ENCODE measurements at regions not wholly inside any gene's neighbourhood (a gene's known extent, or its start where the extent isn't known, plus 50 kb on each side); places are given as distances from the start of the nearest gene placed in this dataset.

DNA sequence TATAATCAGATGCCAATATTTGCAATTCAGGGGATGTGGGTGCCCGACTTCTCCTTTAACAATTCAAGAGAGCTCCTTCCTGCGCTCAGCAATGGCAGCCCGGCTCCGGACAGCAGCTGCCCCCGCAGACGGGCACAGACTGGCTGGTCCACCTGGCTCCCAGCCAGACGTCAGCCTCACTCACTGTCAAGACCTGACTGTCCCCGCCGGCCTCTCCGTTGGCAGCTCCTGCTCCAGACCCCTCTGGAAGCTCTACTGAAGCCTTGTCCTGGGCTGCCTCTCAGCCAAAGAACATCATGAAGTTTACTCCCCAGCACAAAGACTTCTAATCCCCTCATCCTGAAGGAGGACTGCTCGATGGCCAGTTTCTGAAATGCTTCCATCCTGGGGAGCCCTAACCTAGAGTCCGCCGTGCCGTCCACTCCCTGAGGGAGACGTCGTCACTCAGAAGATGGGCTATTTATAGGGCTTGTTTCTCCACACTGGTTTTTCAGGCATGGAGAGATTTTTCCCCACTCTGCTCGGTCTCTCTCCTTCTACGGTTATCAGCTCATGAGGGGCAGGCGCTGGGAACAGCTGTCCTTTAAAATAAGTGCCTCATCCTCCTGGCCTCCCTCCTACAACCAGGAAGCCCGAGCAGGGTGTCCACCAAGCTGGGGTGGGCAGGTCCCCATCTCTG lies 126.2 kb downstream of the RFLNA start:
- TF ChIP-seq, protein P1, sequence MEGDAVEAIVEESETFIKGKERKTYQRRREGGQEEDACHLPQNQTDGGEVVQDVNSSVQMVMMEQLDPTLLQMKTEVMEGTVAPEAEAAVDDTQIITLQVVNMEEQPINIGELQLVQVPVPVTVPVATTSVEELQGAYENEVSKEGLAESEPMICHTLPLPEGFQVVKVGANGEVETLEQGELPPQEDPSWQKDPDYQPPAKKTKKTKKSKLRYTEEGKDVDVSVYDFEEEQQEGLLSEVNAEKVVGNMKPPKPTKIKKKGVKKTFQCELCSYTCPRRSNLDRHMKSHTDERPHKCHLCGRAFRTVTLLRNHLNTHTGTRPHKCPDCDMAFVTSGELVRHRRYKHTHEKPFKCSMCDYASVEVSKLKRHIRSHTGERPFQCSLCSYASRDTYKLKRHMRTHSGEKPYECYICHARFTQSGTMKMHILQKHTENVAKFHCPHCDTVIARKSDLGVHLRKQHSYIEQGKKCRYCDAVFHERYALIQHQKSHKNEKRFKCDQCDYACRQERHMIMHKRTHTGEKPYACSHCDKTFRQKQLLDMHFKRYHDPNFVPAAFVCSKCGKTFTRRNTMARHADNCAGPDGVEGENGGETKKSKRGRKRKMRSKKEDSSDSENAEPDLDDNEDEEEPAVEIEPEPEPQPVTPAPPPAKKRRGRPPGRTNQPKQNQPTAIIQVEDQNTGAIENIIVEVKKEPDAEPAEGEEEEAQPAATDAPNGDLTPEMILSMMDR (IDR thresholded peaks at IDR 0.05; ENCODE audit: low read depth, low read length): no peak
- H3K4me3 ChIP-seq (ENCODE audit: low read depth, low read length): peak overlapping the region; percentile 5
- in situ Hi-C loops (cut with HindIII; ENCODE audit: low sequenced_read_pairs): no loop called here
- no peak for DNase-seq (ENCODE audit: low read depth, low spot score)

DNA sequence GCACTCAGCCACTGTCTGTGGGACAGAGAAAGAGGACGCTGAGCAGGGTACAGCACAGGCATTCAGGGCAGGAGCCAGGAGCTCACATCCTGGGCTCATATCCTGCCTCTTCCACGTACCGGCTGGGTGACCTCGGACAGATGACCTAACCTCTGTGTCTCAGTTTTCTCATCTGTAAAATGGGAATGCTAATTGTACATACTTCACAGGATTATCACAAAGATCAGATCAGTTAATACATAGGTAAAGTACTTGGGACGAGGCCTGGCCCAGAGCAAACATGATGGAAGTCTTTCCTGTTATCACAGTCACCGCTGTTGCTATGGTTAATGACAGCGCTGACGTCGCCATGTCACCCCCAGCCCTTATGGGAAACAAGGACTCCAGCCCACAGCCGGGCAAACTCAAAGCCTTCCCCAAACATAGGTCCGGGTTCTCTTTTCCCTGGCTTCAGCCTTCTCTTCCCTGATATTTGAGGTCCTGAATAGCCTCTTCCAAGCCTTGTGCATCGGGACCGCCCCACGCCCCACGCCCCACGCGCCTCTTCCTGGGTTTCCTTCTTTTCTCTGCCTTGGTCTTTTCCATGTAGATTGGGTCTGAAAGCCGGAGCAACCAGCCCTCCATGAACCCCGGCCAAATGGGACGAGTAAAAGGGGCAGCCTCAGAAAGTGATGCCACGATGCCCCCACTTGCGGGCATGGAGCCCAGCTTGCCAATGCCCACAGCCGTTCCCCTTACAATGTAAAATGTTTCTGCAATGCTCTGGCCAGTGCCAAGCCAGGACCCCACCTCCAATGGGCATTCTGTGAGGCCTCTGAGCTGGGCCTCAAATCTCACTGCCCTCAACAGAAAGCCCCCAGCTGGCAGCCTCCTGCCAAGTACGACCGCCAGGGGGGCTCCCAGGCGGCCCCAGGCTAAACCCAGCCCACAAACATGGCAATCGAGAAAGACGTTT lies 125.4 kb downstream of the RFLNA start:
- TF ChIP-seq, protein P1 (IDR thresholded peaks at IDR 0.05; ENCODE audit: low read depth, low read length): no peak
- no peak for DNase-seq (ENCODE audit: low read depth, low spot score)
- no peak overlapping the region for H3K4me3 ChIP-seq (ENCODE audit: low read depth, low read length)
- in situ Hi-C loops (cut with HindIII; ENCODE audit: low sequenced_read_pairs): no loop called here

DNA sequence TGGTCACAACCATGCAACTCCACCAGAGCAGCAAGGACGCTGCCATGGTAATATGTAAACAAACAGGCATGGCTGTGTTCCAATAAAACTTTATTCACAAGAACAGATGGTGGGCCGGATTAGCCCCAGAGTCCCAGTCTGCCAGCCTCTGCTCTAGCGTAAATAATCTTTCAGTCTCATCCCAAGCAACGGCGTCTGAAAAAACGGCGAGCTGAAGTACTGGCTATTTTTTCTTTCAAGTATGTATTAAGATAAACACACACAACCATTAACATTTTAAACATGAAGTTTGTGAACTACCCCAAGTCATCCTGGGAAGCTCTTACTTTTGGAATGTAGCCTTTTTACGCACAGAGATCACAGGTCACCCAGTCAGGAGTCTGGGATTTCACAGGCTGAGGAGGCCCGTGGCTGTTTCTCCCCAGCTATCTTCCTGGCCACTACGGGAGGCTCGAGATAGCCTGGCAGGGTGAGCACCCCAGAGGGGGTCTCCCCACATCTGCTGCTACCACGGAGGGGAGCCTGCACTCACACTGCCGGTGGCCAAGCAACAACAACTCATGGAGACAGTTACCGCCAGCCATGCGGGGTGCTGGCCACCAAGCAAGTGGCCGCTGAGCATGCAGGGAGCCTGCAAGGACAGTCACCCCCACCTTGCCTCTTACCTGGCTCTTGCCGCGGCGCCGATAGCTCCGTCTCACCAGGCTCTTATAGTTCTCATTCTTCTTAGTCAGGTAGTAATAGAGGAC lies 124.6 kb downstream of the RFLNA start:
- in situ Hi-C loops (cut with HindIII; ENCODE audit: low sequenced_read_pairs): no loop called here
- H3K4me3 ChIP-seq (ENCODE audit: low read depth, low read length): no peak overlapping the region
- DNase-seq (ENCODE audit: low read depth, low spot score): peak; percentile 75

DNA sequence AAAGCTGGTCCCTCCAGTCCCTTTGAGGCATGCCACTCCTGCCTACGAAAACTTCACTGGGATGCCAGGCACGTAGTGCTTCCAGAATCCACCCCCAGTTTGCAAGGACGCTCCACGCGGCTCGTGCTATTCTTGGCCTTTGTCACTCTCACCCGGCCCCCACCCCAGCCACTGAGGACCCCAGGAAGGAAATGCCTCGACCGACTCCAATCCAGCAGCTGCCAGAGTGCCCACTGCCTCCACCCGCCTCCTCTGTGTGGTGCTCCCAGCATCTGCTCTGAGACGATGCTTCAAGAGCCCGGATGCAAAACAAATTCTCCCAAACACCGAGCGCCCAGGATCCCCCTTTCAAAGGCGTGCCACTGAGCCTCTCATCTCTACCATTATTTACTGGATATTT lies 123.9 kb downstream of the RFLNA start:
- in situ Hi-C loops (cut with HindIII; ENCODE audit: low sequenced_read_pairs): no loop called here
- no peak overlapping the region for H3K4me3 ChIP-seq (ENCODE audit: low read depth, low read length)
- no peak for DNase-seq (ENCODE audit: low read depth, low spot score)
- TF ChIP-seq, protein P1 (IDR thresholded peaks at IDR 0.05; ENCODE audit: low read depth, low read length): no peak

More for the DNA sequence above, 124.6 kb downstream of the RFLNA start:
- TF ChIP-seq, protein P1 (IDR thresholded peaks at IDR 0.05; ENCODE audit: low read depth, low read length): no peak

DNA sequence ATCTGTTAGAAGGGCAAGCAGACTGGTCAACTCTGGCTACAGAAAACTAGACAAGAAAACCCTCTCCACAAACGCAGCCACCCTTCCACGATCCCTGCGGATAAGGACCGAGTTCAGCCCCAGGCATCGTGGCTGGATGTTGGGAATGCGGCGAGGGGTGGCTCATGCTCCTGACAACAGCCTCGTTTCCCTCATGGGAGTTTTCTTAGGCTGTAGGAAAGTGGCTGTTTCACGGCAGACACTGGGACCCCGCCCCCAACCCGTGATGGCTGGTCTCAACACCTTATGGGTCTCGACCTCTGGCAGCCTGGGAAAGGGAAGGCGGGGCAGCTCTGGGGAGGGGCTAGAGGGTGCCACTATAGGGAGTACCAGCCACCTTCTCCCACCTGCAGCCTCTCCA lies 123.3 kb downstream of the RFLNA start:
- no peak overlapping the region for H3K4me3 ChIP-seq (ENCODE audit: low read depth, low read length)
- in situ Hi-C loops (cut with HindIII; ENCODE audit: low sequenced_read_pairs): no loop called here
- DNase-seq (ENCODE audit: low read depth, low spot score): no peak
- TF ChIP-seq, protein P1 (IDR thresholded peaks at IDR 0.05; ENCODE audit: low read depth, low read length): no peak
